ENCODE measurements at regions not wholly inside any gene's neighbourhood (a gene's known extent, or its start where the extent isn't known, plus 50 kb on each side); places are given as distances from the start of the nearest gene placed in this dataset.

DNA sequence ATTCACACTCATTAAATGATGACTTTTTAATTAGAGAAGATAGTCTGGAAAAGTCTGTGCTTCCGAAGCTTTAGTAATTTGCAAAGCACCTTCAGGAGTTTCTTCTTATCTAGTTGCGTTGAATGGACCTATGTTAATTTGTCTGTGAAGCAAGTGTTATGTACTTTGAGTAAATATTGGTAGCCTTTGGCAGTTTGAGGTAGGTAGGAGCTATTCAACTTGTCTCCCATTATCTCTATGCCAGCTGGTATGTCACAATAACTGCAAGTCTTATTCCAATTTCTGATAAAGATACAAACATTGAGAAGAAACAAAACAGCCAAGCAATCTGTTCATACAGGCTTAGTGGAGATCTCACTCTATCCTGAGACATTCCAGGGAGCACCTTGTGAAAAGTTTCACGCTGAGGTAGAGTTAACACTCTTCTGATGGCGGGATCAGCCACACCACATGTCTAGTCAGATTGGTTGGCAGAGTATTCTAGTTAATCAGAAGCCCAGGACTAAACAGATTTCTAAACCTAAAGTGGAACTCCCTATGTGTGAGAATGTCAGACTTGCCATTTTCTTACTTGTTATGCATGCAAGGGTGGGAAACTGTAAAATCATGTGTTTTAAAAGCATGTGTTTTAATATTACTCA lies 219.8 kb upstream of the MANEA start:
- Histone ChIP-seq H3K9me1 (ENCODE audit: control insufficient read depth, insufficient read depth, low read length) (no peaks in the 10 kb centered on the region), H3K36me3 (ENCODE audit: control insufficient read depth, insufficient read depth, low read length) (no peaks in the 10 kb centered on the region), H3K27ac (ENCODE audit: extremely low read depth, low read depth, low read length) (no peak overlapping the region), H3K79me2 (ENCODE audit: control insufficient read depth, insufficient read depth, low read length) (no peaks in the 10 kb centered on the region), H4K20me1 (replicated peaks; ENCODE audit: control insufficient read depth, insufficient read depth, low read length) (no peaks in the 10 kb centered on the region), H3K4me2 (ENCODE audit: insufficient read depth, low read length) (no peak overlapping the region), H3K4me1 (replicated peaks in 1 of 2; ENCODE audit: control insufficient read depth in 2 of 2, insufficient read depth in 2 of 2, low read length in 2 of 2) (no peaks in the 10 kb centered on the region), H3K27me3 (ENCODE audit: control insufficient read depth in 2 of 2, insufficient read depth in 2 of 2, low read length in 2 of 2) (no peaks in the 10 kb centered on the region), H2AFZ (ENCODE audit: low read depth, low read length) (no peak overlapping the region), H3K9ac (ENCODE audit: insufficient read depth in 1 of 2, low read depth in 2 of 2, low read length in 2 of 2) (no peak overlapping the region), H3K9me3 (replicated peaks; ENCODE audit: control insufficient read depth, insufficient read depth, low read depth, low read length) (no peaks in the 10 kb centered on the region), H3K4me3 (no peak overlapping the region)
- BruUV-seq (replicated peaks) = no TSS peak
- intact Hi-C loops (cut with micrococcal nuclease) (no loop called here), in situ Hi-C loops (cut with MboI) (no loop called here)
- ATAC-seq = no peak
- no peak for FAIRE-seq
- CTCF ChIA-PET (ENCODE audit: low intra/inter-chr PET ratio) = no interaction called here
- TF ChIP-seq, protein P1, sequence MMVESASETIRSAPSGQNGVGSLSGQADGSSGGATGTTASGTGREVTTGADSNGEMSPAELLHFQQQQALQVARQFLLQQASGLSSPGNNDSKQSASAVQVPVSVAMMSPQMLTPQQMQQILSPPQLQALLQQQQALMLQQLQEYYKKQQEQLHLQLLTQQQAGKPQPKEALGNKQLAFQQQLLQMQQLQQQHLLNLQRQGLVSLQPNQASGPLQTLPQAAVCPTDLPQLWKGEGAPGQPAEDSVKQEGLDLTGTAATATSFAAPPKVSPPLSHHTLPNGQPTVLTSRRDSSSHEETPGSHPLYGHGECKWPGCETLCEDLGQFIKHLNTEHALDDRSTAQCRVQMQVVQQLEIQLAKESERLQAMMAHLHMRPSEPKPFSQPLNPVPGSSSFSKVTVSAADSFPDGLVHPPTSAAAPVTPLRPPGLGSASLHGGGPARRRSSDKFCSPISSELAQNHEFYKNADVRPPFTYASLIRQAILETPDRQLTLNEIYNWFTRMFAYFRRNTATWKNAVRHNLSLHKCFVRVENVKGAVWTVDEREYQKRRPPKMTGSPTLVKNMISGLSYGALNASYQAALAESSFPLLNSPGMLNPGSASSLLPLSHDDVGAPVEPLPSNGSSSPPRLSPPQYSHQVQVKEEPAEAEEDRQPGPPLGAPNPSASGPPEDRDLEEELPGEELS (CRISPR knock-in tag; IDR thresholded peaks at IDR 0.05; ENCODE audit: borderline replicate concordance) = no peak
- no peak for TF ChIP-seq ZNF24 (IDR thresholded peaks at IDR 0.05)
- TF ChIP-seq ATF7 (IDR thresholded peaks at IDR 0.05) = no peak
- no peak for TF ChIP-seq ESRRA (IDR thresholded peaks at IDR 0.05; ENCODE audit: borderline replicate concordance, low read depth)
- no peak for TF ChIP-seq ZNF778 (CRISPR knock-in tag; IDR thresholded peaks at IDR 0.05)
- no peak for TF ChIP-seq TOE1 (IDR thresholded peaks at IDR 0.05; ENCODE audit: borderline replicate concordance)
- no peak for TF ChIP-seq TOE1 (CRISPR knock-in tag; IDR thresholded peaks at IDR 0.05; ENCODE audit: borderline replicate concordance, low read depth)
- 4% methylated on average over 4 of the region's 4 CpGs for WGBS (ENCODE audit: insufficient coverage, low coverage, missing lambda C conversion rate)
- no peak for DNase-seq (ENCODE audit: extremely low read depth in 1 of 4, low spot score in 3 of 4)
- POLR2A ChIA-PET = no interaction called here
